HEK293T (cell line): ENCODE measurements at regions not wholly inside any gene's neighbourhood (a gene's known extent, or its start where the extent isn't known, plus 50 kb on each side); places are given as distances from the start of the nearest gene placed in this dataset.

Experiments
- CTCF ChIA-PET: fragments of 350-600 bp; formaldehyde crosslinking; extraction: SDS; loops from one replicate; lab custom pipeline; 2021; ENCODE audit warnings: antibody characterized with exemption, inconsistent platforms; lab: Yijun Ruan, JAX
- POLR2A ChIA-PET: fragments of 350-600 bp; formaldehyde crosslinking; extraction: SDS; loops from one replicate; lab custom pipeline; 2020; ENCODE audit warnings: antibody characterized with exemption, inconsistent platforms; lab: Yijun Ruan, JAX
- DNase-seq: peaks from one replicate; pipeline ENCODE4 v3.0.0; 2012; ENCODE audit warnings: mixed read lengths; ENCODE audit errors: extremely low spot score
- ARNT ChIP-seq: fragments of 450-650 bp; IDR thresholded peaks from 2 replicates; pipeline ENCODE4 v1.6.1; 2017; ENCODE audit warnings: mild to moderate bottlenecking
- BHLHE40 ChIP-seq: fragments of 450-650 bp; IDR thresholded peaks from 2 replicates; pipeline ENCODE4 v1.6.1; 2016; ENCODE audit warnings: mild to moderate bottlenecking, moderate library complexity, borderline replicate concordance
- CTBP1 ChIP-seq: fragments of 450-650 bp; IDR thresholded peaks from 2 replicates; pipeline ENCODE4 v1.6.1; 2016; ENCODE audit warnings: borderline replicate concordance
- ELF4 ChIP-seq: fragments of 450-650 bp; IDR thresholded peaks from 2 replicates; pipeline ENCODE4 v1.6.1; 2017; ENCODE audit warnings: antibody characterized with exemption
- FOXA1 ChIP-seq: fragments of 450-650 bp; IDR thresholded peaks from 2 replicates; pipeline ENCODE4 v1.6.1; 2016; ENCODE audit warnings: mild to moderate bottlenecking
- FOXK2 ChIP-seq: fragments of 450-650 bp; IDR thresholded peaks from 2 replicates; pipeline ENCODE4 v1.6.1; 2016; ENCODE audit warnings: mild to moderate bottlenecking
- FOXM1 ChIP-seq: fragments of 450-650 bp; IDR thresholded peaks from 2 replicates; pipeline ENCODE4 v1.6.1; 2017; ENCODE audit warnings: mild to moderate bottlenecking, borderline replicate concordance
- HDGF ChIP-seq: fragments of 450-650 bp; IDR thresholded peaks from 2 replicates; pipeline ENCODE4 v1.6.1; 2017; ENCODE audit warnings: antibody characterized with exemption, borderline replicate concordance
- L3MBTL2 ChIP-seq: fragments of 450-650 bp; conservative IDR thresholded peaks from 2 replicates; pipeline ENCODE4 v1.6.1; 2016; ENCODE audit warnings: mild to moderate bottlenecking
- LEF1 ChIP-seq: fragments of 450-650 bp; IDR thresholded peaks from 2 replicates; pipeline ENCODE4 v1.6.1; 2017; ENCODE audit warnings: mild to moderate bottlenecking, borderline replicate concordance
- NFRKB ChIP-seq: fragments of 450-650 bp; IDR thresholded peaks from 2 replicates; pipeline ENCODE4 v1.6.1; 2016; ENCODE audit warnings: mild to moderate bottlenecking, moderate library complexity
- PKNOX1 ChIP-seq: fragments of 450-650 bp; IDR thresholded peaks from 2 replicates; pipeline ENCODE4 v1.6.1; 2016
- SP1 ChIP-seq: fragments of 450-650 bp; IDR thresholded peaks from 2 replicates; pipeline ENCODE4 v1.6.1; 2017
- SUZ12 ChIP-seq: fragments of 450-650 bp; IDR thresholded peaks from 2 replicates; pipeline ENCODE4 v1.6.1; 2016; ENCODE audit warnings: mild to moderate bottlenecking
- TARDBP ChIP-seq: fragments of 450-650 bp; IDR thresholded peaks from 2 replicates; pipeline ENCODE4 v1.6.1; 2016
- ZNF384 ChIP-seq: fragments of 450-650 bp; IDR thresholded peaks from 2 replicates; pipeline ENCODE4 v1.6.1; 2016

GRCh38 chr5:124596595-124597421, 149.6 kb downstream of the ZNF608 start:
- POLR2A ChIA-PET, result interaction anchor here (1.0 to 1.2 kb wide), 2 partner anchors 32 to 35 kb away, joined by 3 to 7 read pairs; no protein-coding TSS in a partner anchor
- CTCF ChIA-PET, result interaction anchor here (0.6 to 1.3 kb wide), 4 partner anchors 9 to 82 kb away, joined by 3 to 4 read pairs (median 3); no protein-coding TSS in a partner anchor

GRCh38 chr5:124593952-124594351, 152.5 kb downstream of the ZNF608 start:
- CTCF ChIA-PET, result no interaction called here
- TF ChIP-seq BHLHE40, result no peak
- no peak for TF ChIP-seq ARNT
- TF ChIP-seq HDGF, result no peak

More at GRCh38 chr5:124596595-124597421, 149.6 kb downstream of the ZNF608 start:
- TF ChIP-seq SP1, result no peak
- TF ChIP-seq L3MBTL2, result no peak
- TF ChIP-seq SUZ12, result no peak
- no peak for TF ChIP-seq FOXM1
- no peak for TF ChIP-seq FOXA1
- no peak for TF ChIP-seq TARDBP
- no peak for TF ChIP-seq NFRKB
- TF ChIP-seq LEF1, result no peak
- no peak for TF ChIP-seq FOXK2
- DNase-seq, result no peak

GRCh38 chr5:124592891-124593290, 153.5 kb downstream of the ZNF608 start:
- TF ChIP-seq LEF1 (no peak), FOXM1 (no peak), PKNOX1 (no peak), ARNT (no peak), BHLHE40 (no peak), L3MBTL2 (no peak), FOXK2 (no peak), TARDBP (no peak), FOXA1 (no peak), SP1 (no peak), SUZ12 (no peak), HDGF (no peak), CTBP1 (no peak), NFRKB (no peak), ELF4 (no peak), ZNF384 (no peak)
- DNase-seq, result no peak
- ChIA-PET POLR2A (no interaction called here), CTCF (no interaction called here)

More at GRCh38 chr5:124593952-124594351, 152.5 kb downstream of the ZNF608 start:
- POLR2A ChIA-PET, result no interaction called here
- DNase-seq, result no peak

- TF ChIP-seq L3MBTL2 (no peak), CTBP1 (no peak), SUZ12 (no peak), FOXA1 (no peak), ZNF384 (no peak), NFRKB (no peak)
- POLR2A ChIA-PET, result no interaction called here
Observed at GRCh38 chr5:124591583-124591982, 154.9 kb downstream of the ZNF608 start.

GRCh38 chr5:124590686-124591085, 155.8 kb downstream of the ZNF608 start:
- ChIA-PET CTCF (no interaction called here), POLR2A (no interaction called here)
- DNase-seq, result no peak
- TF ChIP-seq L3MBTL2 (no peak), SUZ12 (no peak), ARNT (no peak), FOXA1 (no peak), CTBP1 (no peak), SP1 (no peak), LEF1 (no peak), ZNF384 (no peak), ELF4 (no peak), TARDBP (no peak), HDGF (no peak), FOXK2 (no peak), BHLHE40 (no peak), PKNOX1 (no peak), FOXM1 (no peak)

More at GRCh38 chr5:124591583-124591982, 154.9 kb downstream of the ZNF608 start:
- CTCF ChIA-PET, result no interaction called here
- no peak for DNase-seq

- DNase-seq, result no peak
- no peak for TF ChIP-seq LEF1
- POLR2A ChIA-PET, result no interaction called here
Observed at GRCh38 chr5:124587280-124587679, 159.2 kb downstream of the ZNF608 start.

More at GRCh38 chr5:124587280-124587679, 159.2 kb downstream of the ZNF608 start:
- CTCF ChIA-PET, result no interaction called here
